Thyroid gland (tissue), 4 donors: ENCODE measurements at regions not wholly inside any gene's neighbourhood (a gene's known extent, or its start where the extent isn't known, plus 50 kb on each side); places are given as distances from the start of the nearest gene placed in this dataset.

Experiments
- DNase-seq, 2 donors: peaks; one replicate each; pipeline ENCODE4 v3.0.0-alpha.2; 2019
- H3K27ac ChIP-seq, 3 donors: fragments of 200-600 bp; sonication (generic); 1 replicate in 2 of 3; 2 replicates in 1 of 3; pipeline ENCODE4 v1.5.1; 2016 to 2019; ENCODE audit warnings: mild to moderate bottlenecking in 1 of 3, moderate library complexity in 1 of 3
- H3K27me3 ChIP-seq: fragments of 200-600 bp; sonication (generic); one replicate; pipeline ENCODE4 v1.5.1; 2019
- H3K36me3 ChIP-seq, 2 donors: fragments of 200-600 bp; sonication (generic); one replicate each; pipeline ENCODE4 v1.5.1; 2016 to 2019
- H3K4me1 ChIP-seq, 2 donors: fragments of 200-600 bp; sonication (generic); one replicate each; pipeline ENCODE4 v1.5.1; 2017 to 2019
- H3K4me3 ChIP-seq, 3 donors: fragments of 200-600 bp; sonication (generic); replicated peaks in 1 of 3; 1 replicate in 2 of 3; 2 replicates in 1 of 3; pipeline ENCODE4 v1.5.1; 2016; ENCODE audit warnings: mild to moderate bottlenecking in 1 of 3
- H3K9me3 ChIP-seq: fragments of 200-600 bp; sonication (generic); one replicate; pipeline ENCODE4 v1.5.1; 2017
- POLR2A ChIP-seq, 2 donors: fragments of 450-650 bp; IDR thresholded peaks; one replicate each; pipeline ENCODE4 v1.6.1; 2017; ENCODE audit warnings: antibody characterized with exemption in 2 of 2, mild to moderate bottlenecking in 2 of 2, moderate library complexity in 1 of 2
- WGBS, 2 donors: methylation state at CpG; one replicate each; pipeline ENCODE4 v1.1.5; 2017; 5-methylcytosine and 5-hydroxymethylcytosine counted together
- intact Hi-C: fragments of 100-400 bp; cut with DNase I; formaldehyde crosslinking; loops from one replicate; pipeline ENCODE4 v1.15.1; 2023
- TF ChIP-seq, protein P1 (sequence below), 6 experiments: fragments of 200-600 bp in 3 of 6; fragments of 450-650 bp in 3 of 6; sonication (generic) in 3 of 6; IDR thresholded peaks; one replicate each; pipeline ENCODE4 v1.5.1; 2016 to 2019; ENCODE audit warnings: antibody characterized with exemption in 6 of 6, mild to moderate bottlenecking in 2 of 6, inconsistent platforms in 1 of 6, moderate library complexity in 1 of 6

DNA sequence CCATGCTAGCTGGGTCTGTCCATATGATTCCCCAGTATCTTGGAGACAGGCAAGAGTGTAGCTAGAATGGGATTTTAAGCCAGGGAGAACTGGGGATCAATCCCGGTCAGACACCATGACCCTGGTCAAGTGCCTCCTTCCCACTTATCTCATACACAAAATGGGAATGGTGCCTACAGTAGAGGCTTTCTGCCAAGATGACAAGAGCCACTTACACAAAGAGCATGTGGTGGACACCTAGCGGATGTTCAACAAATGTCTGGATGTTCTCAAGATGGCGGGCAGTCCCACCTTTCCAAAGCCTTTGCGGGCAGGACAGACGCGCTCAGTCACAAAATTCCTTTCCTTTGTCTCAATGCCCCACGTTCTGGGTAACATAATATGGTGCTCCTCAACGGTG lies 57.3 kb downstream of the MAF start:
- H3K36me3 ChIP-seq, result no peaks in the 10 kb centered on the region
- intact Hi-C loops, result no loop called here
- peak; percentile 37 to 61 for DNase-seq
- peak overlapping the region in 2 of 3 donors; percentile 9 to 60 for H3K27ac ChIP-seq
- H3K4me1 ChIP-seq, result peaks cover 3 to 13% of the 10 kb centered on the region in 2 donors
- no peaks in the 10 kb centered on the region for H3K27me3 ChIP-seq
- no peaks in the 10 kb centered on the region for H3K9me3 ChIP-seq
- no peak overlapping the region for H3K4me3 ChIP-seq
- WGBS, 2 donors, result 82 to 84% methylated on average over 8 of the region's 8 CpGs
- no peak for TF ChIP-seq POLR2A (IDR thresholded peaks at IDR 0.05)
- TF ChIP-seq, protein P1, sequence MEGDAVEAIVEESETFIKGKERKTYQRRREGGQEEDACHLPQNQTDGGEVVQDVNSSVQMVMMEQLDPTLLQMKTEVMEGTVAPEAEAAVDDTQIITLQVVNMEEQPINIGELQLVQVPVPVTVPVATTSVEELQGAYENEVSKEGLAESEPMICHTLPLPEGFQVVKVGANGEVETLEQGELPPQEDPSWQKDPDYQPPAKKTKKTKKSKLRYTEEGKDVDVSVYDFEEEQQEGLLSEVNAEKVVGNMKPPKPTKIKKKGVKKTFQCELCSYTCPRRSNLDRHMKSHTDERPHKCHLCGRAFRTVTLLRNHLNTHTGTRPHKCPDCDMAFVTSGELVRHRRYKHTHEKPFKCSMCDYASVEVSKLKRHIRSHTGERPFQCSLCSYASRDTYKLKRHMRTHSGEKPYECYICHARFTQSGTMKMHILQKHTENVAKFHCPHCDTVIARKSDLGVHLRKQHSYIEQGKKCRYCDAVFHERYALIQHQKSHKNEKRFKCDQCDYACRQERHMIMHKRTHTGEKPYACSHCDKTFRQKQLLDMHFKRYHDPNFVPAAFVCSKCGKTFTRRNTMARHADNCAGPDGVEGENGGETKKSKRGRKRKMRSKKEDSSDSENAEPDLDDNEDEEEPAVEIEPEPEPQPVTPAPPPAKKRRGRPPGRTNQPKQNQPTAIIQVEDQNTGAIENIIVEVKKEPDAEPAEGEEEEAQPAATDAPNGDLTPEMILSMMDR (IDR thresholded peaks at IDR 0.05), result no peak

DNA sequence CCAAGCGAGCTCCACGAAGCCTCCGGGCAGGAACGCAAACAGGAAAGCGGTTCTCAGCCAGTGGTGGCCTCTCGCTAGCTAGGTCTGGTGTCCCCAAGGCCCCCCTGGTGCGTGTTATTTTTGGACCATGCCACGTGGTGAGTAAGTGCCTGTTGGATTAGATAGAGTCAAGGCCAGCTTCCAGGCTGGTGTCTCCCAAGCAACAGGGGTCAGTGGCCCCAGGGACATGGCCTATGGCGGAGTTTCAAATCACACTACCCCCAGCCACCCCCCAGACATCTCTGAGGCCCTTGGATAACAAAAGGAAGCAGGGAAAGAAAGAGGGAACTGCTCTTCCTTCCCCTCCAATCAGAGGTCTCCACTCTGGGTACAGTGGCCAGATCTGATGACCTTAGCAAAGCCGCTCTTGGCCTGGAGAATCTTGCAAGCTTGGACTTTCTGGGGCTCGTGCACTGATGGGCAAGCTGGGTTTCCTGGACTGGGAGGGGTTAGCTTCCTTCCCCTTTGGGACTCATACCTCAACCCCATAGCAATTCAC lies 58.2 kb downstream of the MAF start:
- Histone ChIP-seq H3K36me3 (no peaks in the 10 kb centered on the region), H3K4me3 (no peak overlapping the region), H3K27ac (peak overlapping the region; percentile 33 to 61 (median 60)), H3K4me1 (peaks cover 3 to 13% of the 10 kb centered on the region in 2 donors), H3K27me3 (no peaks in the 10 kb centered on the region), H3K9me3 (no peaks in the 10 kb centered on the region)
- peak; percentile 26 to 33 for DNase-seq
- 75% methylated on average over 10 to 11 of the region's 11 CpGs for whole genome bisulfite sequencing, 2 donors
- TF ChIP-seq POLR2A (IDR thresholded peaks at IDR 0.05), result no peak
- TF ChIP-seq, protein P1 (IDR thresholded peaks at IDR 0.05), result no peak
- intact Hi-C loops, result no loop called here

DNA sequence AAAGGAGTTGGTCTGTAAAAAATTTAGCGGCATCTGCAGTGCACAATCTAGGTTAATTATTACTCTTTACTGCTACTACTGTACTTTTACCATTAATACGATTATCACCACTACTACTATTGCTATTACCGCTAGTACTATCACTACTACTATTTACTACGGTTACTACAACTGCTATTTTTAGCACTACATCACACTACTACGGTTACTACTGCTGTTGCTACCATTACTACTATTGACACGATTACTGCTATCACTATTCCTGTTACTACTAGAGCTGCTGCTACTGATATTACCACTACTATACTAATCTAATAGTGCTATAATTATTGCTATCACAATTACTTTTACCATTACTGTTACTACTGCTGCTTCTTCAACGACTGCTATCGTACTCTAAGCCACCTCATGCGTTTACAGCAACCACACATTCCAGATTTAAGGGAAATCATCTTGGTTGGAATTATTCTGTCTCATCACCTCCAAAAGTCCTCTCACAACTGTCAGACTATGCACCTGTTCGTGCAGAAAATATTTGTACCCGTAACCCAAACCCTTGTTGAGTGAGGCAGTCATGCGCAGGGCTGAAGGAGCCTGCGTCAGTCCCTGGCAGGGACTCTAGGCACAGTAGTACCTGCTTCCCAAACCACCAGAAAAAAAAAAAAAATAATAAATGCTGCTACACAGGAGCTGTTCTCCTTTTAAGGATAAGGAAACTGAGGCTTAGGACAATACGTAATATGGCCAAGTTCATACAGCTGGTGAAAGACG lies 59.5 kb downstream of the MAF start:
- WGBS, 2 donors, result 68 to 69% methylated on average over 15 of the region's 15 CpGs
- no peaks in the 10 kb centered on the region for H3K9me3 ChIP-seq
- intact Hi-C loops, result no loop called here
- peak overlapping the region; percentile 33 to 61 (median 60) for H3K27ac ChIP-seq
- no peaks in the 10 kb centered on the region for H3K27me3 ChIP-seq
- no peak overlapping the region for H3K4me3 ChIP-seq
- H3K4me1 ChIP-seq, result peaks cover 3 to 13% of the 10 kb centered on the region in 2 donors
- H3K36me3 ChIP-seq, result no peaks in the 10 kb centered on the region
- peak in 1 of 2 donors; percentile 43 for TF ChIP-seq POLR2A (IDR thresholded peaks at IDR 0.05)
- TF ChIP-seq, protein P1 (IDR thresholded peaks at IDR 0.05), result no peak
- DNase-seq, result peak; percentile 84 to 92

DNA sequence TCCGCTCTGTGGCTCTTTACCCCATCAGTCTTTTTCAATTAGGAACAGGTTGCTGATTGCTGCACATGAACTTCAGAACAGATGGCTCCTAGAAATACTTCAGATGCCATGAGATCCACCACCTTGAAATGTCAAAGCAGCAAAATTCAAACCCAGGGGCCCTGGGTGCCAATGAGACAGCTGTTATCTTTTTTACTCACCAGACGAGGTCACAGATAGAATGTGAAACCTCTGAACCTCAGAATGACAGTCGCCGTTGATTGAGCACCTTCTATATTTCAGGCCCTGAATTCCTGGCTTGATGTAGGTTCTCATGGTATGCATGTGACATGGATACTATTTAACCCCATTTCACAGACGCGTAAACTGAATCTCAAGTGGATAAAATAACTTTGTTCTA lies 63.0 kb downstream of the MAF start:
- TF ChIP-seq, protein P1 (IDR thresholded peaks at IDR 0.05), result no peak
- no peak for TF ChIP-seq POLR2A (IDR thresholded peaks at IDR 0.05)
- no peak for DNase-seq
- no peaks in the 10 kb centered on the region for H3K36me3 ChIP-seq
- H3K4me1 ChIP-seq, result peaks cover 3 to 12% of the 10 kb centered on the region in 2 donors
- H3K27ac ChIP-seq, result no peak overlapping the region
- intact Hi-C loops, result no loop called here
- H3K4me3 ChIP-seq, result no peak overlapping the region
- H3K27me3 ChIP-seq, result no peaks in the 10 kb centered on the region
- 90 to 92% methylated on average over 6 of the region's 6 CpGs for WGBS, 2 donors
- no peaks in the 10 kb centered on the region for H3K9me3 ChIP-seq

DNA sequence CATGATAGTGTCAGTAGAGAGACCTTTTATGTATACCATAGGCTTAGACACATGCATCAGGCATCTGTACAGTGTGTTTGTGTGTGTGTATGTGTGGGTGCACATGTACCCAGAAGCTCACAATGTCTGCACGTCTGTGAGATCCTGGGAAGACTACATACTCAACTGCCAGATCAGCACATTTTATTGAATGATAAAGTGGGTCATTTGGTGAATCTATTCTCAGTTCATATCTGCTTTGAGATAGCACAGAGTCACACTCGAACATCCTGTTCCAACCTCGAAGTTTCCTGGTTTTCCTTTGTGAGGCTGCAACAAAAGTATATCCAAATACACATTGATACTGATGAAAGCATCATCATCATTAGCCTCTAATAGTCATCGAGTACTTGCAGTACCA lies 63.6 kb downstream of the MAF start:
- WGBS, 2 donors, result 80 to 89% methylated on average over 4 of the region's 4 CpGs
- H3K4me1 ChIP-seq, result peaks cover 3 to 6% of the 10 kb centered on the region in 2 donors
- H3K9me3 ChIP-seq, result no peaks in the 10 kb centered on the region
- H3K4me3 ChIP-seq, result no peak overlapping the region
- no peak overlapping the region for H3K27ac ChIP-seq
- TF ChIP-seq, protein P1 (IDR thresholded peaks at IDR 0.05), result no peak
- no peak for TF ChIP-seq POLR2A (IDR thresholded peaks at IDR 0.05)
- no peaks in the 10 kb centered on the region for H3K36me3 ChIP-seq
- intact Hi-C loops, result no loop called here
- no peaks in the 10 kb centered on the region for H3K27me3 ChIP-seq
- no peak for DNase-seq
